NCI-H1436 treated with DMSO at 0.1 percent for 48 hours (cell line): ENCODE measurements at regions not wholly inside any gene's neighbourhood (a gene's known extent, or its start where the extent isn't known, plus 50 kb on each side); places are given as distances from the start of the nearest gene placed in this dataset.
"Not testable (repeated sequence)": the region's sequence is repeated elsewhere in the genome, so short reads cannot be mapped to it uniquely, and the experiment has no call there.

Source experiments
- DNase-seq: peaks from one replicate; lab custom pipeline; 2025; lab: John Stamatoyannopoulos, UW

DNA sequence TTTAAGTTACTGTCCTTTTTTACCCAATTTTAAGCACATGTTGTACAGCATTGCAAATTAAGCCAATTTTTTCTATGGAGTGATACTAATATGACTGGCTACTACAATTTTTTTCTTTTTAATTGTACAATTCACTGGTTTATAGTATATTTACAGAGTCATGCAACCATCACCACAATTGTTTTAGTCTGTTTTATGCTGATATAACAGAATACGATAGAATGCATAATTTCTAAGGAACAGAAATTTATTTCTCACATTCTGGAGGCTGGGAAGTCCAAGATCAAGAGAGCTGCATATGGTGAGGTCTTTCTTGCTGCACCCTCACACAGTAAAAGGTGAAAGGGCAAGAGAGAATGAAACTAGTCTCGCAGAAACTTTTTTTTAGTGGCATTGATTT, 125.3 kb downstream of the GLUD2 start:
- DNase-seq: no peak

DNA sequence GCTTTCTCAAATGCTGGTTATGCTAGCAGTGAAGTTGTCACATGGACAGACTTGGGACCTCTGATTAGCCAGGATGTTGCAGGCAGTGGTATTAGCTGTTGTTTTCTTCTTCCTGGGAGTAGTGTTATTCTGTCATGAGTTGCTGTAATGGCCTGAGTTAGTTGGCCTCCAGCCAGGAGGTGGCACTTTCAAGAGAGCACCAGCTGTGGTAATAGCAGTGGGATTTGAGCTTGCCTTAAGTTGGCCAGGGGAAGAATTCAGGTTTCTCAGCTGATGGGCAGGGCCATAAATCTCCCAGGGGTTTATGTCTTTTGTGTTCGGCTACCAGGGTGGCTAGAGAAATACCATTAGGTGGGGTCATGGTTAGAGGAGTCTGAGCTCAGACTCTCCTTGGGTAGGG, 132.6 kb downstream of the GLUD2 start:
- no peak for DNase-seq

DNA sequence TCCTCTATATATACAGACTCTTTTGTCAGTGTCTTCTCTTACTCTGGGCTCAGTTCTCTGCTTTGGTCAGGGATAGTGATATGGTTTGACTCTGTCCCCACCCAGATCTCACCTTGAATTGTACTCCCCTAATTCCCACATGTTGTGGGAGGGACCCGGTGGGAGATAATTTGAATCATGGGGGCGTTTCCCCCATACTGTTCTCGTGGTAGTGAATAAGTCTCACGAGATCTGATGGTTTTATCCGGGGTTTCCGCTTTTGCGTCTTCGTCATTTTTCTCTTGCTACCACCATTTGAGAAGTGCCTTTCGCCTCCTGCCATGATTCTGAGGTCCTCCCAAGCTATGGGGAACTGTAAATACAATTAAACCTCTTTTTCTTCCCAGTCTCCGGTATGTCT, 144.4 kb downstream of the GLUD2 start:
- DNase-seq: no peak

DNA sequence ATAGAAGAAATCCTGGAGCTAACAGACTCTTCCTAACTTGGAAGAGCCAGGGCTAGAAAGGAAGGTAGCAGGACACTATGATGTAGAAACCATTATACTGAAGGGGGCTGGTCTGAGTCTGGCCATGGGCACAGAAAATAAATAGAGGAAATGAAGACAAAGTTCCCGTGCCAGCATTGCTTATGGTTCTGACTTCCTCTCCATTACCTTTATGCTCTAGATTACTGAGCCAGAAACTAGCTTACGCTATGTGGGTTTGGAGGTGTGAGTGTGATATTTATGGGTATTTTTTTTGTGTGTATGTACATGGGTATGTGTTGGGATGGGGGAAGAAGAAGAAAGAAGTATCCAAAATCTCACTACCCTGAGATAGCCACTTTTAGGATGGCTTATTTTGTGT, 148.3 kb downstream of the GLUD2 start:
- DNase-seq: no peak

DNA sequence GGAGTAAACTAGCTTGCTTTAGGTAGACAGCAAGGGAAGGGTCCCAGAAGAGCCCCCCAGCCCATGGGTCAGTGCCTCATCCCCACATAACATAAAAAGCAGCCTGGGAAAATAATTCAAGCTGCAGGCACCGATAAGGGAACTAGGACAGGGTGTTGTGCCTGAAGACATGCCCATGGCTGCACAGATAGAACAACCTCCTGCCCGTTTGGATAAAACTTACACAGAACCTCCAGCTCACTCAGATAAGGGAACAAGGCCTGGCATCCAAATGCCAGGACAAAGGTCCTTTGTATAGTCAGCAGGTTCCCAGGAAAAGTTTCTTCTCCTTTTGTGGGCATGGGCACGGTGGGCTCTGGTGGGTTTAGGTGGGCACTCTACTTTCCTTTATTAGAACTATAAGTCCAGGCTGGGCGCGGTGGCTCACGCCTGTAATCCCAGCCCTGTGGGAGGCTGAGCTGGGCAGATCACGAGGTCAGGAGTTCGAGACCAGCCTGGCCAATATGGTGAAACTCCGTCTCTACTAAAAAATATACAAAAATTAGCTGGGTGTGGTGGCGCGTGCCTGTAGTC, 149.5 kb downstream of the GLUD2 start:
- not testable (repeated sequence) for DNase-seq

DNA sequence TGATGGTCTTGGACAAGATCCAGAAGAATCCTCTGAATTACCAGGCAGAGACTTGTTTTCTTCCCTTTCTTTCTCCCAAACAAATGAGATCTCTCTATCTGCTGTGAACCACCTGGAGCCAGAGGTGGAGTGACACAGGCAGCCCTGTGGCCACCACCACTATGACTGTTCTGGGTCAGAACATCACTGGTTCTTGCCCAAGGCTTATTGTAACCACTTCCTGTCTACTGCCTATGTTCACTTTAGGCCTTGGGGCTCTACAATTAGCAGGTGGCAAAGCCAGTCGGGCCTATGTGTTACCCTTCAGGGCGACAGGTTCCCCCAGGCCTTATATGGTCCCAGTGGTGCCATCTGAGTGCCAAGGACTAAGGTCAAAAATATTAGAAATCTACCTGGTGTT, 161.2 kb downstream of the GLUD2 start:
- no peak for DNase-seq

DNA sequence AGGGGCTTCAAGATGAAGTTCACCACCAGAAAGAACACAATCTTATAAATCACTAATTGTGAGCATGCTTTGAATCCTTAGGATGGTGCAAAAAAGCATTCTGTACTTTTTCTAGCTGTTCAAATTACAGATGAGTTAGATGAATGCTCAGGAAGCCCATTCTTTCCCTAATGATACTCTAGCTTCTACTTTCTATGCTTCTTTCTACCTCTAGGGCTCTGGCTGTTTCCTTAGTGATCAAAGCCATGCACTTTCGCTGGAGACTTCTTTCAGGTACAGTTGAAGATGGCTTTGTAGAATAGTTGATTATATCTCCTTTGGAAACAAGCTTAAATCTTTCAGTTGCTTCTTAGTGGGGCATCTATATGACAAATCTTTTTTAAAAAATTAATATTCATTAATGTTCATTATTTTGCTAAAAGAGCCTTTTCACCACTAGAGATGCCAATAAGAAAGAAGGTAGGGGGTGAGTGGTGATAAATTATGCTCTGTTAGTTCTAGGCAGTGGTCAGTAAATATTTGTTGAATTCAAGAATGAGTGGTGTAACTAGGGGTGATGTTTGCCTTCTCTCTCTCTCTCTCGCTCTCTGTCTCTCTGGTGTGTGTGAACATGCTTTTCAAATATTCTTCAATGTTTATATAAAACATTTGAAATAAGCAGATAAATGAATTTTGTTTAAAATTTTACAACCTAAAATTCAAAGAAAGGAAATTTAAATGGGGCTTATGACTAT, 169.4 kb downstream of the GLUD2 start:
- DNase-seq: no peak

DNA sequence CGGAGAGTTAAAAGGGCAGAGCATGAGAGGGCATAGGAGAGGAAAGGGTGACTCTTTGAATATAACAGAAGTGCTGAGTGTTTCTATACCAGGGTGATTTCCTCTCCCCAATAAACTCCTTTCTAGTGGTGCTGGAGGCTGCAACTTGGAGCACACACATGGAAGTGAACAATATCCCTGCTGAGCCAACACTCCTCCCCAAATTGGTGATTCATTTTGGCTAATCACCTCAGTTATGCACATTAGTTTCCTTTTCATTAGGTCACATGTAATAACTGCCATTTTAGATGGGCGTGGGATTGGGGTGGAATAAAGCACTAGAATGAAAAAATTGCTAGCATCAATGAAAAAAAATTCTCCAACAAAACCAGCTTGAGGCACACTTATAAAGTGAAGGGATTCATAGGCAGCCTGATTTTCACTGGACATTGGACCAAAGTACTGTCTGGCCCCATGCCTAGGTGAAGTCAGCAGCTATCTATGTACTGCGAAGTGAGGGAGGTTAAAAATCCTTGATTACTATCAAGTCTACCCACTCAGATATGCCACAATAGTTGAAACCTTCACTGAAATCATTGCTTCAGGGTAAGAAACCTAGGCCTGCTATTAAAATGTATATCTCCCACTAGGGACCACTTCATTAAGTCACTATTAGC, 174.0 kb downstream of the GLUD2 start:
- no peak for DNase-seq

DNA sequence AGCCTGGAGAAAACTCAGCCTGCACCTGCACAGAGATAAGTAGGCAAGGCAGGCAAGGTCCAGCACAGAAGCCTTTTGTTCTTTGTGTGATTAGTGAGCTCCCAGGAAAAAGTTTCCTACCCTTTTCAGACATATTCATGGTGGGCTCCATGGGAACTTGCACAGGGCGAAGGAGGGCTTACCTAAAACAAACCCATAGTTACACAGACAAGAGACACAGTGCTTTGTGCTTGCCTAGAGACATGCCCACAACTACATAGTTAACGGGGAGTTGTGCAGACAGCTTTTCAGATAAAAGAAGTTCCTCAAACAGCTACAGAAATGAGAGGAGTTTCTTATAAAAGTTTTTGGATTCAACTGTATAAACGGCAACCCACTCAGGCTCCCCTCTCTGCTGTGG, 180.5 kb downstream of the GLUD2 start:
- no peak for DNase-seq

DNA sequence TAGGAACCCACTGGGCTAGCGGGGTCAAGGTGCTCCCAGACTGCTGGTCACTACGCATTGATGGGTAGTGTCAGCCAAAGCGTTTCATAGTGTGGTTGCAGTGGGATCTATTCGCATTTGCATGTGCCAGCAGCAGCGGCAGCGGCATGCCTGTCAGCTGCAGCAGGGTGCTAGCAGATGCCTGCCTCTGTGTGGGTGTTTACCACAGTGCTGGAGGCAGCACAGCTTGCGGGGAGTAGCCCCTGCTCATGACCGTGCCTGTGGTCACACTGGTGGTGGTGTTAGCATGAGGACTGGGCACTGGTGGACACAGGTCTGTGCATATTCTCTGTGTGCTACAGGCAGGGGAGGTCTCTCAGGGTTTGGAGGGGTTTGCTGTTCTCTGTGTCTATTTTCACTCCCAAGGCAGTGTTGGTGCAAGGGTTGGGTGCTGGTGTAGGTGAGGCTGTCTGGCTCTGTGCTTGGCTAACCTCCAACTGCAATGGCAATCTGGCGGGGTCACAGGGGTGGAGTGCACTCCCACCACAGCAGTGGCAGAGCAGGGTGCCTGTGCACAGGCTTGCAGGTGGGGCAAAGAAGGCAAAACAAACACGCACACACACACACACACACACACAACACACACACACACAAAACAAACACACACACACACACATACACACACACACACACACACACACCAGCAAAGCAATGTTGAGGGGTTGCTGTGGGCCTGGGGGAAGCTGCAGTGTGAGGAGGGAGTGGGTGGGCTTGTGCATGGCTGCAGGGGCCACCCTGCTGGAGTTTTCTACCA, 184.4 kb downstream of the GLUD2 start:
- no peak for DNase-seq

DNA sequence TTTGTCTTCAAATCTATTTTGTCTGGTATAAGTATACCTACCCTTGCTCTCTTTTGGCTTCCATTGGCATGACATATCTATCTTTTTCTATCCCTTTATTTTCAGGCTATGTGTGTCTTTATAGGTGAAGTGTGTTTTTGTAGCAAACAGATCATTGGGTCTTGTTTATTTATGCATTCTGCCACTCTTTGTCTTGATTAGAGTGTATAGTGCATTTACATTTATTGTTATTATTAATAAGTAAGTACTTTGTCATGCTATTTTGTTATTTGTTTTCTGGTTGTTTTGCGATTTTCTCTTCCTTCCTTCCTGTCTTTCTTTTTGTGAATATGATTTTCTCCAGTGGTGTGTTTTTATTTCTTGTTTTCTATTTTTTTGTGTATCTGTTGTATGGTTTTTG, 188.6 kb downstream of the GLUD2 start:
- DNase-seq: no peak

DNA sequence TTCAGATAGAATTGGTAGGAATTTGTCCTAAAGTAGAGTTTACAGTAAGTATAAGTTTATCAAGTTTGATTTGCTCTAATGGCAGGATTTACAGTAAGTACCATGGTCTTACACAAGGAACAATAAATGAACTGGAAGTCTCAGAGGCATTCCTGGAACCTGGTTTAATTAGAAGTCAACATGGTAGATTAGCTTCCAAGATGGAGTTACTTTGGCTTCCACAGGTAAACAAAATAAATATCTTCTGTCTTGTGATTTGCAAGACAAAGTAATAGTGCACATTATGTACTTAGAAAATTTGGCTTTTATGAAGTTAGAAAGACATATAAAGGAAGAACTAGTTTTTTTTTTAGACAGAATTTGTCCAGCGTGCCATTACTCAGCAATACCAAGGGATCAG, 190.7 kb downstream of the GLUD2 start:
- no peak for DNase-seq

DNA sequence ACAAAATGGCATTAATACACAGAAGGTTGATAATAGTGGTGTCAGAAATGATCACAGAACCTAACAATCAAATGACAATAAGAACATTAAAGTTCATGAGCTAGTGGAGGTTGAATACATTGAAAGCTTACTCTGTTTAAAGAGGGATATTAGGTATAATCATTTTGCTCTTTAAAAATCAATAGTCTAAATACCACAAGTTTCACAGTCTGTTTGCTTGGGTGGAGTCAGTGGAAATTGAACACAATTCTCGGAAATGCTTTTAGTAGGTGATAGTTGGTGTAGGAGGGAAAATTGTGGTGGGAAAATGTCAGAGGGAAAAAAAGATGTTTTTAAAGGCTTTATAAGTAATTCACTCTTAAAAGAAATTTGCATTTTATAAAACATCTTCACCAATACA, 197.1 kb downstream of the GLUD2 start:
- DNase-seq: no peak

DNA sequence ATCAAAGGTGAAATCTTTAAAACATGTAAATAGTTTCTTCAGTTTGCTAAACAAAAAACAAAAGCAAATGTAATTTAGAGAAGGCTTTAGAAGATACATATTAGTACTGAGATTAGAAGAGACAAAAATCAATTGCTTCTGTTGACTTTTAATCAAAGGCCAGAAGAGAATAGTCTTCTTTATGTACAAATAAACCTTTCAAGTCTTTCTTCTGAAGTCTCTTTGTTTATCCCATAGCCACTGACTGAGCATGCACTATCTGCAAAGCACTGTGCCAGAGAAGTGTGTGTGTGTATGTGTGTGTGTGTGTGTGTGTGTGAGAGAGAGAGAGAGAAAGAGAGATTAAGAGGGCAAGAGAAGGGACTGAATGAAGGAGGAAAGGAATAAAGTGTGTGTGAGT, 198.4 kb downstream of the GLUD2 start:
- DNase-seq: no peak

DNA sequence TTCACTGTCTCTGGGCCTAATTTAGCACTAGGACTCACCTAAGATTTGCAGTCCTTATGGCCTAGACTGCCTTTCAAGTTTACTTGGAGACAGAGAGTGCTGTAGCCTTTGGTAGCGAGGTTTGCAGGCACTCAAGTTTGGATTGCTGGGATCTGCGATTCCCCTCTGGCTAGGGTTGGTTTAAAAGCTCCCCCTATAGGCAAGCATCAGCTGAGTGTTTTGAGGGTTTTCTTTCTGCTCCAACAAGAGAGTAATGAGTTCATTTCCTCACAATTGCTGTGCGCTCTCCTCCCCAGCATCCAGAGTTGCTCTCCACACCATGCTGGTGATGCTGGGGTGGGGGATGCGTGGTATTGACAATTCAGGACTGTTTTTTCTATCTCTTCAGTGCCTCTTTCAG, 206.9 kb downstream of the GLUD2 start:
- no peak for DNase-seq

DNA sequence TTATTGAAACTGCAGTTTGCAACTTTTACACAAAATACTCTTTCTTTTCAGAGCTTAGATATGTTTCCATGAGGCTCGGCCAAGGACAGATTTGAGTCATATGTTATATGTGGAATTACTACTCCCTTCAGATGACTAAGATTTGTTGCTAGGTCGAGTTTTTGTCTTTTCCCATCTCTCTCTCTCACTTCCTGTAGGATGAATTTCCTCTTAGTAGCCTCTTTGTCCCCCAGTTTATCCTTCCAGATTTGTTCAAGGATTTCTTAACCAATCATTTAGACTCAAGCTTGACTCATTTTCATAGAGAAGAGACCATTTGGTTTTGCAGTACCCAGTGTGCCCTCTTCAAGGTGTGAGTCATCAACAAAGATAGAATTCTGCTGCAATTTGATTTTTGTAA, 209.2 kb downstream of the GLUD2 start:
- DNase-seq: no peak

DNA sequence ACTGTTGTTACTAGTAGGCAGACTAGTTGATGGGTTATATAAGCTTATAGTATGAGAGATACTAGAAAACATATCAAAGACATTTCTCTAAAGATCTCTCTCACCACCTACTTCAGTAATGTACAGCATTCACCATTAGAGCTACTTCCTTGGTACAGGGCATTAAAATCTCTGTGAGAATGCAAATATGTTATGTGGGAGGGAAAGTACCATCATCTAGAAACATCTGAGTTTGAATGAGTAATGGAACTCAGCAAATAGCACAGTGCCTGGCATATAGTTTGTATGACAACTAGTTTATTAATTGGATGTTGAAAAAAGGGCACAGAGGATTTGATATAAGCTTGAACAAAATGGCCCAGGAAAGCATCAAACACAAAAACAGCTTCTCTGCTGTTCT, 211.1 kb downstream of the GLUD2 start:
- DNase-seq: no peak

DNA sequence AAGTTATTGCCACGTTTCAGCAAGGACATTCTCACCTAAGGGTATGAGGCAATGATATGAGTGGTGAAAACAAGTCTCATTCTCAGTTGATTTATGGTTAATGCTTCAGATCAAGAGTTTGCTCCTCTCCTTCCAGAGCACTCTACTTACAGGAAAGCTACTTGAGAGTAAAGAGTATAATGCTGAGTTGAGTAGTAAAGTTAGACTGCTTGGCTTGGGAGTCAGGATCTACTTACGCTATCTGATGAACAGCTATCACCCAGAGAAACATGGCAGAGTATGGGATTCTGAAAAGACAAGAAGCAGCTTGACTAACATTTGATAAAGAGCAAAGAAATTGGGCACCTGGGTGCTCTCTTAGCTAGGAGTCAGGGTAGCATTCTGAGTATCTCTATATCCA, 211.8 kb downstream of the GLUD2 start:
- no peak for DNase-seq

DNA sequence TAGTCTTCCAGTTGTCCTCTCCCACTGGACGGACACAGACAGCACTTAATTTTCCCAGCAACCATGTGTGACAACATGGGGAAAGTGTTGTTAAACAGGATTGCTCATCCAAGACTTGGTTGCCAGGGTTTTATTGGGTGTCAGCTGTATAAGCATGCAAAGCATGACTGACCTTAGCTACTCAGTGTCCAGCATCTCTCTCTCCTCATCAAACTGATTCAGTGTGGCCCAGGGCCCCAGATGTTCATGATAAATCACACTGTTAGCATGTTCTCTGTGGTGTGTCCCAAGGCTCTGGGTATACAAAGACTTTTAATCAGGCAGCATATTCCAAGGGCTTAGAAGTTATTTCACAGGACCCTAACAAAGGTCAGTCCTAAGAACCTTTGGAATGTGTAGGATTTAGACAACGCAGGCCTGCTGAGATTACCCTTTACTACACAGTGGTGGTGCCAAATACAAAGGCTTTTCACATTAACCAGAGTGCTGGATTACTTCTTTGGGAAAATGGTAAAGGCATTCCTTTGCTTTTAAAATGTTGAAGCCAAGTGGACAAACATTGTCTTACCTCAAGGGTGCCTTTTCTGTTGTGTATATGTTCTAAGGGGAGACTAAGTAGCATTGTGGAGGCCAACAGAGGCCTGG, 213.3 kb downstream of the GLUD2 start:
- no peak for DNase-seq

DNA sequence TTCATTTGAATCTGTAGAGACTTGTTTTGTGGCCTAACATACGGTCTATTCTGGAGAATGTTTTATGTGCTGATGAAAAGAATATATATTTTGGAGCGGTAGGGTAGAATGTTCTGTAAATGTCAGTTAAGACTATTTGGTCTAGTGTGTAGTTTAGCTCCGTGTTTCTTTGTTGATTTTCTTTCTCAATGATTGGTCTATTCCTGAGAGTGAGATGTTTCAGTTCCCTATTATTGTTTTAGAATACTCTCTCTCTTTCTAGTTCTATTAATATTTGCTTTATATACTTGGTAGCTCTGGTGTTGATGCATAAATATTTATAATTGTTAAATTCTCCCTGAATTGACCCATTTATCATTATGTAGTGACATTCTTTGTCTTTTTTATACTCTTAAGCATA, 236.5 kb downstream of the GLUD2 start:
- no peak for DNase-seq

DNA sequence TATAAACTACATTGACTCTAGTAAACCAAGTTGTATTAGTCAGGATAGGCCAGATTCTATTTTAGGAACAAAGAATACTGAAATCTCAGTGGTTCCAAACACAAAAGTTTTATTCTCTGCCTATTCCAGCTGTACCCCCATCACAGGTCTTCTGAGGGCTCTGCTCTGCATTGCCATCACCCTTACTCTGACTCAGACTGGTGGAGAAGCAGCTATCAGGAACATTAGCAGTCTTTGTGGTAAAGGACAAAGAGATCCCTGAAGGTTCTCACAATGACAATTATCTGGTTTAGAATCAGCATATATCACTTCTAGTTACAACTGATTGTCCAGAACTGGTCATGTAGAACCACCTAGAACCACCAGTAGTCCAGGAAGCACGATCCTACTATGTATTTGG, 251.1 kb downstream of the GLUD2 start:
- DNase-seq: no peak

DNA sequence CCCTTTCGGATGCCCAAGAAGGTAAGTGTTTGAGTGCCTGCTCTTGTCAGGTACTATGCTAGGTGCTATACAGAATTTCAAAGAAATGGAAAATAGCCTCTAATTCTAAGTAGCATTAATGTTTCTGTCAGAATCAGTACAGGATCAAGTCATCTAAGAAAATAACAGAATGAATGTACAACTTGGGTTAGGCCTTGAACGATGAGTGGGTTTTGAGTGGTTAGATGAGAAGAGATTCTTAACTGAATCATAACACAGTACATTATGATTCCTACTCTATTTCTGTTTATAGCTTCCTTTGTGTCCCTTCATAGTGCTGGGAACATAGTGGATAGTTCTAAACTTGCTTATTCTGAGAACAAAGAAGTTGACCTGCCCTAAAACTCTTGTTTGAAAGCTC, 253.9 kb downstream of the GLUD2 start:
- no peak for DNase-seq
